GF-D8 (cell line): ENCODE measurements at regions not wholly inside any gene's neighbourhood (a gene's known extent, or its start where the extent isn't known, plus 50 kb on each side); places are given as distances from the start of the nearest gene placed in this dataset.
"Not testable (repeated sequence)": the region's sequence is repeated elsewhere in the genome, so short reads cannot be mapped to it uniquely, and the experiment has no call there.

Experiments
- DNase-seq: peaks from one replicate; lab custom pipeline; 2025; lab: John Stamatoyannopoulos, UW

GRCh38 chr10:121306159-121306673 is 292.0 kb downstream of the FGFR2 start:
- no peak for DNase-seq

- DNase-seq: no peak
These were observed 290.7 kb downstream of the FGFR2 start for GRCh38 chr10:121307411-121307980.

- DNase-seq: no peak
These were observed 290.2 kb downstream of the FGFR2 start for GRCh38 chr10:121308020-121308419.

DNA sequence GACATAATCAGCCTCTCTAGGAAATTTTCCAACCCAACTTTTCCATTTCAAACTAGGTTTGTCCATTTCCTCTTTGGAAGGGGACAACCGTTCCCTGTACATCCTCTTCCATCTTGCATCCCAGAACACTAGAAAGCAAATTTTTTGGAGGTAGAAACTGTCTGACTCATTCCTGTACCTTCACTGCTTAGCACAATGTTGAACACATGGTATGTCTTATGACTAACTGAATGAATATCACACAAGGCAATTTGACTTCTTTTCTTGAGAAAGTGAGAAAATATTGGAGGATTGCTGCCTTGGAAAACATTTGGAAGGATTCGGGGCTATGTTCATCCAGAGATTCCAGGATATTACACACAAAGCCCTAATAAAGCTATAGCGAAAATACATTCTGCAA is 289.1 kb downstream of the FGFR2 start:
- DNase-seq: no peak

GRCh38 chr10:121310151-121310711 is 288.0 kb downstream of the FGFR2 start:
- DNase-seq: no peak

DNA sequence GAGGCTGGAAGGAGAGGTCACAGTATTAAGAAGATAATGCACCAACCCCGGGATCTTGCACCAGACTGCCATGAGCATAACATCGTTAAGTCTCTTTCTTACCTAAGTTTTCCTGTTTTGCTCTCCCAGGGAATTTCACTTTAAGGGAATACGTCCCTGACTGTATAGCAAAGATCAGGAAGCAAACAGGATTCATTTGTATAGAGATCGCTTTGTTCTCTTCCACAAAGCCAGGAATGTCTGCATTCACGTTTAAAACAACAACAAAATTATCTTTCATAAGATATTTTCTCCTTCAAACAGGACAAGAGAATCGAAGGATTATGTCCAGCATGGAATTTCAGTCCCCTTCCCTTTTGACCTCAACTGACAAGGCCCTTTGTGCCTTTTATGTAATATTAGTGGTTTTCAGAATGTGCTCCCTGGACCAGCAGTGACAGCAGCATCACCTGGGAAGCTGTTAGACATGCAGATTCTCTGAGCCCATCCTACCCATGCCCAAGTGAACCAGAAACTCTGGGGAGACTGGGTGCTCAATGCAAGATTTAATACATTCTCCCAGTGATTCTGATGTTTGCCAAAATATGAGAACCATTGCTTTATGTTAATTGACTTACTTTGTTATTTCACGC is 286.3 kb downstream of the FGFR2 start:
- DNase-seq: no peak

- DNase-seq: no peak
These were observed 285.7 kb downstream of the FGFR2 start for GRCh38 chr10:121312587-121312986.

- no peak for DNase-seq
These were observed 284.9 kb downstream of the FGFR2 start for GRCh38 chr10:121313119-121313875.

- no peak for DNase-seq
These were observed 281.8 kb downstream of the FGFR2 start for GRCh38 chr10:121316432-121316831.

- no peak for DNase-seq
These were observed 280.9 kb downstream of the FGFR2 start for GRCh38 chr10:121317374-121317773.

- no peak for DNase-seq
These were observed 276.2 kb downstream of the FGFR2 start for GRCh38 chr10:121322046-121322445.

GRCh38 chr10:121322776-121323175 is 275.5 kb downstream of the FGFR2 start:
- DNase-seq: no peak

- DNase-seq: no peak
These were observed 274.8 kb downstream of the FGFR2 start for GRCh38 chr10:121323443-121323842.

- DNase-seq: no peak
These were observed 273.5 kb downstream of the FGFR2 start for GRCh38 chr10:121324678-121325213.

- no peak for DNase-seq
These were observed 272.6 kb downstream of the FGFR2 start for GRCh38 chr10:121325490-121326231.

GRCh38 chr10:121326905-121327304 is 271.3 kb downstream of the FGFR2 start:
- no peak for DNase-seq

- no peak for DNase-seq
These were observed 270.5 kb downstream of the FGFR2 start for GRCh38 chr10:121327727-121328126.

GRCh38 chr10:121329631-121330030 is 268.6 kb downstream of the FGFR2 start:
- not testable (repeated sequence) for DNase-seq

DNA sequence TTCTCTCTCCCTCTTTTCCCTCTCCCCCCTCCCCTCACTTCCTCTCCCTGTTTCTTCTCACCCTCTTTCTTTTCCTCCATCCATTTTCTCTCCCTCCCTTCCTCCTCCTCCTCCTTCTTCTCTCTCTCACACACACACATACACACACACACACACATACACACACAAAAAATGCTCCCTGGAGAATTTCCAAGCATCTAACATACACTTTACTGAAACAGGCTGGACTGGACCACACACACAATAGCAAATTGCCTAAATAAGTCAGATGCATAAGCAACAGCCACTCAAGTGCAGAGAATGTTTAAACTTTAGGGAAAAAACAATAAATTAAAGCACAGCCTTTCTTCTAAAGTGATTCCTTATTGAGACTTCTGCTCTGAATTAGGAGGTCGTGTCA is 267.7 kb downstream of the FGFR2 start:
- DNase-seq: no peak

GRCh38 chr10:121332353-121332752 is 265.9 kb downstream of the FGFR2 start:
- DNase-seq: no peak

GRCh38 chr10:121332829-121333765 is 265.1 kb downstream of the FGFR2 start:
- no peak for DNase-seq
